ENCODE measurements at regions not wholly inside any gene's neighbourhood (a gene's known extent, or its start where the extent isn't known, plus 50 kb on each side); places are given as distances from the start of the nearest gene placed in this dataset.

- no peak for TF ChIP-seq ZNF207 (IDR thresholded peaks at IDR 0.05; ENCODE audit: borderline replicate concordance)
Measured at GRCh38 chr16:24626256-24626655, 86.9 kb downstream of the RBBP6 start (continued).

- in situ Hi-C loops (cut with MboI) (no loop called here), intact Hi-C loops (cut with micrococcal nuclease; ENCODE audit: unreplicated experiment) (no loop called here)
- no peaks in the 10 kb centered on the region for H3K27me3 ChIP-seq (replicated peaks in 1 of 2; ENCODE audit: control insufficient read depth in 2 of 2, insufficient read depth in 2 of 2, low read length in 1 of 2)
- H4K20me1 ChIP-seq (ENCODE audit: control insufficient read depth, insufficient read depth), result no peaks in the 10 kb centered on the region
- no peak overlapping the region for H3K4me3 ChIP-seq
- H3K36me3 ChIP-seq (ENCODE audit: control insufficient read depth in 2 of 2, insufficient read depth in 2 of 2, low read length in 1 of 2), result no peaks in the 10 kb centered on the region
- DNase-seq (ENCODE audit: low read depth, low spot score), result no peak
- no TSS peak for BruUV-seq (replicated peaks)
- H3K79me2 ChIP-seq (ENCODE audit: control insufficient read depth, insufficient read depth, low read length), result no peaks in the 10 kb centered on the region
- TF ChIP-seq, protein P1, sequence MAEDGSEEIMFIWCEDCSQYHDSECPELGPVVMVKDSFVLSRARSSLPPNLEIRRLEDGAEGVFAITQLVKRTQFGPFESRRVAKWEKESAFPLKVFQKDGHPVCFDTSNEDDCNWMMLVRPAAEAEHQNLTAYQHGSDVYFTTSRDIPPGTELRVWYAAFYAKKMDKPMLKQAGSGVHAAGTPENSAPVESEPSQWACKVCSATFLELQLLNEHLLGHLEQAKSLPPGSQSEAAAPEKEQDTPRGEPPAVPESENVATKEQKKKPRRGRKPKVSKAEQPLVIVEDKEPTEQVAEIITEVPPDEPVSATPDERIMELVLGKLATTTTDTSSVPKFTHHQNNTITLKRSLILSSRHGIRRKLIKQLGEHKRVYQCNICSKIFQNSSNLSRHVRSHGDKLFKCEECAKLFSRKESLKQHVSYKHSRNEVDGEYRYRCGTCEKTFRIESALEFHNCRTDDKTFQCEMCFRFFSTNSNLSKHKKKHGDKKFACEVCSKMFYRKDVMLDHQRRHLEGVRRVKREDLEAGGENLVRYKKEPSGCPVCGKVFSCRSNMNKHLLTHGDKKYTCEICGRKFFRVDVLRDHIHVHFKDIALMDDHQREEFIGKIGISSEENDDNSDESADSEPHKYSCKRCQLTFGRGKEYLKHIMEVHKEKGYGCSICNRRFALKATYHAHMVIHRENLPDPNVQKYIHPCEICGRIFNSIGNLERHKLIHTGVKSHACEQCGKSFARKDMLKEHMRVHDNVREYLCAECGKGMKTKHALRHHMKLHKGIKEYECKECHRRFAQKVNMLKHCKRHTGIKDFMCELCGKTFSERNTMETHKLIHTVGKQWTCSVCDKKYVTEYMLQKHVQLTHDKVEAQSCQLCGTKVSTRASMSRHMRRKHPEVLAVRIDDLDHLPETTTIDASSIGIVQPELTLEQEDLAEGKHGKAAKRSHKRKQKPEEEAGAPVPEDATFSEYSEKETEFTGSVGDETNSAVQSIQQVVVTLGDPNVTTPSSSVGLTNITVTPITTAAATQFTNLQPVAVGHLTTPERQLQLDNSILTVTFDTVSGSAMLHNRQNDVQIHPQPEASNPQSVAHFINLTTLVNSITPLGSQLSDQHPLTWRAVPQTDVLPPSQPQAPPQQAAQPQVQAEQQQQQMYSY (CRISPR knock-in tag; IDR thresholded peaks at IDR 0.05), result no peak
- no peak for TF ChIP-seq TBL1XR1 (IDR thresholded peaks at IDR 0.05; ENCODE audit: low read depth, low read length)
- TF ChIP-seq SUPT20H (IDR thresholded peaks at IDR 0.05; ENCODE audit: borderline replicate concordance, control insufficient read depth, low read depth, low read length), result no peak
- TF ChIP-seq, protein P2, sequence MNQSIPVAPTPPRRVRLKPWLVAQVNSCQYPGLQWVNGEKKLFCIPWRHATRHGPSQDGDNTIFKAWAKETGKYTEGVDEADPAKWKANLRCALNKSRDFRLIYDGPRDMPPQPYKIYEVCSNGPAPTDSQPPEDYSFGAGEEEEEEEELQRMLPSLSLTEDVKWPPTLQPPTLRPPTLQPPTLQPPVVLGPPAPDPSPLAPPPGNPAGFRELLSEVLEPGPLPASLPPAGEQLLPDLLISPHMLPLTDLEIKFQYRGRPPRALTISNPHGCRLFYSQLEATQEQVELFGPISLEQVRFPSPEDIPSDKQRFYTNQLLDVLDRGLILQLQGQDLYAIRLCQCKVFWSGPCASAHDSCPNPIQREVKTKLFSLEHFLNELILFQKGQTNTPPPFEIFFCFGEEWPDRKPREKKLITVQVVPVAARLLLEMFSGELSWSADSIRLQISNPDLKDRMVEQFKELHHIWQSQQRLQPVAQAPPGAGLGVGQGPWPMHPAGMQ (IDR thresholded peaks at IDR 0.05; ENCODE audit: borderline replicate concordance), result no peak
- TF ChIP-seq, protein P3, sequence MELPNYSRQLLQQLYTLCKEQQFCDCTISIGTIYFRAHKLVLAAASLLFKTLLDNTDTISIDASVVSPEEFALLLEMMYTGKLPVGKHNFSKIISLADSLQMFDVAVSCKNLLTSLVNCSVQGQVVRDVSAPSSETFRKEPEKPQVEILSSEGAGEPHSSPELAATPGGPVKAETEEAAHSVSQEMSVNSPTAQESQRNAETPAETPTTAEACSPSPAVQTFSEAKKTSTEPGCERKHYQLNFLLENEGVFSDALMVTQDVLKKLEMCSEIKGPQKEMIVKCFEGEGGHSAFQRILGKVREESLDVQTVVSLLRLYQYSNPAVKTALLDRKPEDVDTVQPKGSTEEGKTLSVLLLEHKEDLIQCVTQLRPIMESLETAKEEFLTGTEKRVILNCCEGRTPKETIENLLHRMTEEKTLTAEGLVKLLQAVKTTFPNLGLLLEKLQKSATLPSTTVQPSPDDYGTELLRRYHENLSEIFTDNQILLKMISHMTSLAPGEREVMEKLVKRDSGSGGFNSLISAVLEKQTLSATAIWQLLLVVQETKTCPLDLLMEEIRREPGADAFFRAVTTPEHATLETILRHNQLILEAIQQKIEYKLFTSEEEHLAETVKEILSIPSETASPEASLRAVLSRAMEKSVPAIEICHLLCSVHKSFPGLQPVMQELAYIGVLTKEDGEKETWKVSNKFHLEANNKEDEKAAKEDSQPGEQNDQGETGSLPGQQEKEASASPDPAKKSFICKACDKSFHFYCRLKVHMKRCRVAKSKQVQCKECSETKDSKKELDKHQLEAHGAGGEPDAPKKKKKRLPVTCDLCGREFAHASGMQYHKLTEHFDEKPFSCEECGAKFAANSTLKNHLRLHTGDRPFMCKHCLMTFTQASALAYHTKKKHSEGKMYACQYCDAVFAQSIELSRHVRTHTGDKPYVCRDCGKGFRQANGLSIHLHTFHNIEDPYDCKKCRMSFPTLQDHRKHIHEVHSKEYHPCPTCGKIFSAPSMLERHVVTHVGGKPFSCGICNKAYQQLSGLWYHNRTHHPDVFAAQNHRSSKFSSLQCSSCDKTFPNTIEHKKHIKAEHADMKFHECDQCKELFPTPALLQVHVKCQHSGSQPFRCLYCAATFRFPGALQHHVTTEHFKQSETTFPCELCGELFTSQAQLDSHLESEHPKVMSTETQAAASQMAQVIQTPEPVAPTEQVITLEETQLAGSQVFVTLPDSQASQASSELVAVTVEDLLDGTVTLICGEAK (IDR thresholded peaks at IDR 0.05; ENCODE audit: borderline replicate concordance), result no peak
- TF ChIP-seq SMAD5 (IDR thresholded peaks at IDR 0.05; ENCODE audit: low read depth), result no peak
- TF ChIP-seq TCF3 (IDR thresholded peaks at IDR 0.05; ENCODE audit: borderline replicate concordance, insufficient read depth, low read depth, low read length), result no peak
- no peak for FAIRE-seq
- POLR2A ChIA-PET, result no interaction called here
- H3K9ac ChIP-seq (ENCODE audit: control insufficient read depth, insufficient read depth, low read length), result no peak overlapping the region
- no peak overlapping the region for H3K27ac ChIP-seq (ENCODE audit: control insufficient read depth, insufficient read depth)
- no peak overlapping the region for H2AFZ ChIP-seq (ENCODE audit: control insufficient read depth, low read depth, low read length)
- CTCF ChIA-PET, result no interaction called here
- RAD21 ChIA-PET (ENCODE audit: unreplicated experiment), result no interaction called here
- 0% methylated on average over 1 of the region's 1 CpG for WGBS (ENCODE audit: insufficient coverage, insufficient replicate concordance, low lambda C conversion rate, missing lambda C conversion rate)
- ATAC-seq, result no peak
- SMC1A ChIA-PET (ENCODE audit: uncharacterized antibody, unreplicated experiment), result no interaction called here
- no peaks in the 10 kb centered on the region for H3K4me1 ChIP-seq (ENCODE audit: control insufficient read depth, insufficient read depth, low read length)
- no peaks in the 10 kb centered on the region; the same call in 2 of the 3 replicates for H3K9me3 ChIP-seq (replicated peaks; ENCODE audit: control insufficient read depth, insufficient read depth, low read length)
- H3K4me2 ChIP-seq (ENCODE audit: control insufficient read depth, insufficient read depth), result no peak overlapping the region
Measured at GRCh38 chr16:24634919-24635318, 94.5 kb upstream of the TNRC6A start.

Data from GM12878 (cell line).